GM13977 (cell line): ENCODE measurements at regions not wholly inside any gene's neighbourhood (a gene's known extent, or its start where the extent isn't known, plus 50 kb on each side); places are given as distances from the start of the nearest gene placed in this dataset.

Source experiments
- DNase-seq: peaks from one replicate; pipeline ENCODE4 v3.0.0; 2012; ENCODE audit warnings: low spot score
- CTCF ChIP-seq: IDR thresholded peaks from 2 replicates; pipeline ENCODE4 v1.5.1; 2012; ENCODE audit warnings: mild to moderate bottlenecking, control low read depth; ENCODE audit not compliant: insufficient read depth; ENCODE audit errors: extremely low read depth, missing control alignments
- in situ Hi-C: fragments of 300-500 bp; cut with MboI; formaldehyde crosslinking; loops from one replicate; pipeline ENCODE4 v1.12.0; 2022; ENCODE audit warnings: low sequenced_read_pairs, low pct_unique_long_range_greater_than_20kb, mixed read lengths, inconsistent platforms; ENCODE audit not compliant: unreplicated experiment

- in situ Hi-C loops = no loop called here
- TF ChIP-seq CTCF = no peak
- no peak for DNase-seq
Measured at GRCh38 chr12:107309020-107309419, 215.7 kb upstream of the CRY1 start.

- no peak for TF ChIP-seq CTCF
- in situ Hi-C loops = no loop called here
- DNase-seq = no peak
Measured at GRCh38 chr12:107310621-107311020, 217.3 kb upstream of the CRY1 start.

GRCh38 chr12:107311682-107312081 is 218.3 kb upstream of the CRY1 start:
- DNase-seq = no peak
- TF ChIP-seq CTCF = no peak
- in situ Hi-C loops = no loop called here

GRCh38 chr12:107317751-107318555 is 224.6 kb upstream of the CRY1 start:
- in situ Hi-C loops = no loop called here
- no peak for TF ChIP-seq CTCF
- peak; percentile 81 for DNase-seq

- in situ Hi-C loops = no loop called here
- no peak for DNase-seq
- TF ChIP-seq CTCF = no peak
Measured at GRCh38 chr12:107318556-107318805, 225.1 kb upstream of the CRY1 start.

GRCh38 chr12:107318806-107319532 is 225.6 kb upstream of the CRY1 start:
- peak; percentile 36 for DNase-seq
- in situ Hi-C loops = no loop called here
- TF ChIP-seq CTCF = no peak
